GM21825 (cell line): ENCODE measurements at regions not wholly inside any gene's neighbourhood (a gene's known extent, or its start where the extent isn't known, plus 50 kb on each side); places are given as distances from the start of the nearest gene placed in this dataset.
"Not testable (repeated sequence)": the region's sequence is repeated elsewhere in the genome, so short reads cannot be mapped to it uniquely, and the experiment has no call there.

Experiments used
- ATAC-seq: cut with Tn5 transposase; IDR thresholded peaks from one replicate; pipeline ENCODE4 v1.9.1; 2021; ENCODE audit warnings: mild to moderate bottlenecking, moderate library complexity; ENCODE audit not compliant: unreplicated experiment

- ATAC-seq: no peak
Measured at GRCh38 chr3:23701716-23702597, 103.8 kb upstream of the UBE2E1 start.

- ATAC-seq: no peak
Measured at GRCh38 chr3:23704298-23704697, 101.5 kb upstream of the UBE2E1 start.

- ATAC-seq: no peak
Measured at GRCh38 chr3:23706111-23706510, 99.6 kb upstream of the UBE2E1 start.

- ATAC-seq: no peak
Measured at GRCh38 chr3:23709987-23710386, 95.8 kb upstream of the UBE2E1 start.

- no peak for ATAC-seq
Measured at GRCh38 chr3:23710555-23710954, 95.2 kb upstream of the UBE2E1 start.

GRCh38 chr3:23711916-23712494, 93.8 kb upstream of the UBE2E1 start:
- peak; percentile 90 for ATAC-seq

GRCh38 chr3:23712656-23713559, 92.8 kb upstream of the UBE2E1 start:
- no peak for ATAC-seq

GRCh38 chr3:23713641-23714040, 92.1 kb upstream of the UBE2E1 start:
- ATAC-seq: no peak

GRCh38 chr3:23720059-23720458, 85.7 kb upstream of the UBE2E1 start:
- no peak for ATAC-seq

GRCh38 chr3:23720885-23721284, 84.9 kb upstream of the UBE2E1 start:
- no peak for ATAC-seq

GRCh38 chr3:23723141-23723540, 82.6 kb upstream of the UBE2E1 start:
- ATAC-seq: no peak

- peak; percentile 54 for ATAC-seq
Measured at GRCh38 chr3:23723930-23724329, 81.8 kb upstream of the UBE2E1 start.

GRCh38 chr3:23726811-23727548, 78.8 kb upstream of the UBE2E1 start:
- peak; percentile 78 for ATAC-seq

GRCh38 chr3:23728601-23729117, 77.1 kb upstream of the UBE2E1 start:
- ATAC-seq: no peak

GRCh38 chr3:23729362-23729761, 76.4 kb upstream of the UBE2E1 start:
- not testable (repeated sequence) for ATAC-seq

GRCh38 chr3:23734481-23734880, 71.3 kb upstream of the UBE2E1 start:
- ATAC-seq: no peak

- ATAC-seq: no peak
Measured at GRCh38 chr3:23735062-23735461, 70.7 kb upstream of the UBE2E1 start.

- no peak for ATAC-seq
Measured at GRCh38 chr3:23735535-23736326, 70.0 kb upstream of the UBE2E1 start.

- no peak for ATAC-seq
Measured at GRCh38 chr3:23738944-23739343, 66.8 kb upstream of the UBE2E1 start.

GRCh38 chr3:23739536-23739935, 66.2 kb upstream of the UBE2E1 start:
- ATAC-seq: no peak
